ENCODE measurements at regions not wholly inside any gene's neighbourhood (a gene's known extent, or its start where the extent isn't known, plus 50 kb on each side); places are given as distances from the start of the nearest gene placed in this dataset.

- Histone ChIP-seq H3K9ac (ENCODE audit: low read length) (no peak overlapping the region), H3K36me3 (ENCODE audit: insufficient read depth, low read length) (no peaks in the 10 kb centered on the region), H3K9me3 (ENCODE audit: low read length) (no peaks in the 10 kb centered on the region), H3K27me3 (ENCODE audit: control insufficient read depth in 1 of 2, insufficient read depth in 2 of 2, low read length in 2 of 2) (no peaks in the 10 kb centered on the region), H3K4me3 (ENCODE audit: low read depth in 1 of 2, low read length in 2 of 2) (no peak overlapping the region), H3K27ac (ENCODE audit: low read depth, low read length) (no peak overlapping the region), H3K4me1 (ENCODE audit: insufficient read depth, low read length) (no peaks in the 10 kb centered on the region)
These were observed 766.3 kb upstream of the RAG2 start for GRCh38 chr11:37364246-37364839.

- no peaks in the 10 kb centered on the region for H3K9me3 ChIP-seq (ENCODE audit: low read length)
- H3K36me3 ChIP-seq (ENCODE audit: insufficient read depth, low read length) = no peaks in the 10 kb centered on the region
- H3K27me3 ChIP-seq (ENCODE audit: control insufficient read depth in 1 of 2, insufficient read depth in 2 of 2, low read length in 2 of 2) = no peaks in the 10 kb centered on the region
- H3K27ac ChIP-seq (ENCODE audit: low read depth, low read length) = no peak overlapping the region
- no peak overlapping the region for H3K4me3 ChIP-seq (ENCODE audit: low read depth in 1 of 2, low read length in 2 of 2)
- no peak overlapping the region for H3K9ac ChIP-seq (ENCODE audit: low read length)
- no peaks in the 10 kb centered on the region for H3K4me1 ChIP-seq (ENCODE audit: insufficient read depth, low read length)
These were observed 755.2 kb upstream of the RAG2 start for GRCh38 chr11:37353192-37353591.

GRCh38 chr11:37352485-37352884, 754.4 kb upstream of the RAG2 start:
- H3K9me3 ChIP-seq (ENCODE audit: low read length) = no peaks in the 10 kb centered on the region
- H3K4me3 ChIP-seq (ENCODE audit: low read depth in 1 of 2, low read length in 2 of 2) = no peak overlapping the region
- H3K27me3 ChIP-seq (ENCODE audit: control insufficient read depth in 1 of 2, insufficient read depth in 2 of 2, low read length in 2 of 2) = no peaks in the 10 kb centered on the region
- no peak overlapping the region for H3K27ac ChIP-seq (ENCODE audit: low read depth, low read length)
- H3K4me1 ChIP-seq (ENCODE audit: insufficient read depth, low read length) = no peaks in the 10 kb centered on the region
- no peak overlapping the region for H3K9ac ChIP-seq (ENCODE audit: low read length)
- H3K36me3 ChIP-seq (ENCODE audit: insufficient read depth, low read length) = no peaks in the 10 kb centered on the region

GRCh38 chr11:37343290-37343689, 745.3 kb upstream of the RAG2 start:
- no peaks in the 10 kb centered on the region for H3K9me3 ChIP-seq (ENCODE audit: low read length)
- H3K27me3 ChIP-seq (ENCODE audit: control insufficient read depth in 1 of 2, insufficient read depth in 2 of 2, low read length in 2 of 2) = no peaks in the 10 kb centered on the region
- no peaks in the 10 kb centered on the region for H3K36me3 ChIP-seq (ENCODE audit: insufficient read depth, low read length)
- H3K4me1 ChIP-seq (ENCODE audit: insufficient read depth, low read length) = no peaks in the 10 kb centered on the region
- no peak overlapping the region for H3K27ac ChIP-seq (ENCODE audit: low read depth, low read length)
- H3K9ac ChIP-seq (ENCODE audit: low read length) = no peak overlapping the region
- H3K4me3 ChIP-seq (ENCODE audit: low read depth in 1 of 2, low read length in 2 of 2) = no peak overlapping the region

GRCh38 chr11:37336401-37336800, 738.4 kb upstream of the RAG2 start:
- no peak overlapping the region for H3K4me3 ChIP-seq (ENCODE audit: low read depth in 1 of 2, low read length in 2 of 2)
- H3K9ac ChIP-seq (ENCODE audit: low read length) = no peak overlapping the region
- H3K9me3 ChIP-seq (ENCODE audit: low read length) = no peaks in the 10 kb centered on the region
- no peaks in the 10 kb centered on the region for H3K27me3 ChIP-seq (ENCODE audit: control insufficient read depth in 1 of 2, insufficient read depth in 2 of 2, low read length in 2 of 2)
- no peak overlapping the region for H3K27ac ChIP-seq (ENCODE audit: low read depth, low read length)
- no peaks in the 10 kb centered on the region for H3K36me3 ChIP-seq (ENCODE audit: insufficient read depth, low read length)
- no peaks in the 10 kb centered on the region for H3K4me1 ChIP-seq (ENCODE audit: insufficient read depth, low read length)

- Histone ChIP-seq H3K4me3 (ENCODE audit: low read depth in 1 of 2, low read length in 2 of 2) (no peak overlapping the region), H3K27me3 (ENCODE audit: control insufficient read depth in 1 of 2, insufficient read depth in 2 of 2, low read length in 2 of 2) (no peaks in the 10 kb centered on the region), H3K9ac (ENCODE audit: low read length) (no peak overlapping the region), H3K36me3 (ENCODE audit: insufficient read depth, low read length) (no peaks in the 10 kb centered on the region), H3K9me3 (ENCODE audit: low read length) (no peaks in the 10 kb centered on the region), H3K4me1 (ENCODE audit: insufficient read depth, low read length) (no peaks in the 10 kb centered on the region), H3K27ac (ENCODE audit: low read depth, low read length) (no peak overlapping the region)
These were observed 735.3 kb upstream of the RAG2 start for GRCh38 chr11:37333345-37333744.

- H3K4me3 ChIP-seq (ENCODE audit: low read depth in 1 of 2, low read length in 2 of 2) = no peak overlapping the region
- no peaks in the 10 kb centered on the region for H3K36me3 ChIP-seq (ENCODE audit: insufficient read depth, low read length)
- H3K4me1 ChIP-seq (ENCODE audit: insufficient read depth, low read length) = no peaks in the 10 kb centered on the region
- H3K9me3 ChIP-seq (ENCODE audit: low read length) = no peaks in the 10 kb centered on the region
- H3K9ac ChIP-seq (ENCODE audit: low read length) = no peak overlapping the region
- no peaks in the 10 kb centered on the region for H3K27me3 ChIP-seq (ENCODE audit: control insufficient read depth in 1 of 2, insufficient read depth in 2 of 2, low read length in 2 of 2)
- no peak overlapping the region for H3K27ac ChIP-seq (ENCODE audit: low read depth, low read length)
These were observed 725.8 kb upstream of the RAG2 start for GRCh38 chr11:37323843-37324242.

- H3K4me1 ChIP-seq (ENCODE audit: insufficient read depth, low read length) = no peaks in the 10 kb centered on the region
- H3K27ac ChIP-seq (ENCODE audit: low read depth, low read length) = no peak overlapping the region
- no peaks in the 10 kb centered on the region for H3K27me3 ChIP-seq (ENCODE audit: control insufficient read depth in 1 of 2, insufficient read depth in 2 of 2, low read length in 2 of 2)
- no peak overlapping the region for H3K4me3 ChIP-seq (ENCODE audit: low read depth in 1 of 2, low read length in 2 of 2)
- no peaks in the 10 kb centered on the region for H3K9me3 ChIP-seq (ENCODE audit: low read length)
- H3K36me3 ChIP-seq (ENCODE audit: insufficient read depth, low read length) = no peaks in the 10 kb centered on the region
- H3K9ac ChIP-seq (ENCODE audit: low read length) = no peak overlapping the region
These were observed 724.5 kb upstream of the RAG2 start for GRCh38 chr11:37322333-37323194.

- Histone ChIP-seq H3K9ac (ENCODE audit: low read length) (no peak overlapping the region), H3K4me3 (ENCODE audit: low read depth in 1 of 2, low read length in 2 of 2) (no peak overlapping the region), H3K9me3 (ENCODE audit: low read length) (no peaks in the 10 kb centered on the region), H3K27ac (ENCODE audit: low read depth, low read length) (no peak overlapping the region), H3K4me1 (ENCODE audit: insufficient read depth, low read length) (no peaks in the 10 kb centered on the region), H3K36me3 (ENCODE audit: insufficient read depth, low read length) (no peaks in the 10 kb centered on the region), H3K27me3 (ENCODE audit: control insufficient read depth in 1 of 2, insufficient read depth in 2 of 2, low read length in 2 of 2) (no peaks in the 10 kb centered on the region)
These were observed 722.9 kb upstream of the RAG2 start for GRCh38 chr11:37320921-37321320.

- H3K4me1 ChIP-seq (ENCODE audit: insufficient read depth, low read length) = no peaks in the 10 kb centered on the region
- no peaks in the 10 kb centered on the region for H3K36me3 ChIP-seq (ENCODE audit: insufficient read depth, low read length)
- H3K9ac ChIP-seq (ENCODE audit: low read length) = no peak overlapping the region
- H3K9me3 ChIP-seq (ENCODE audit: low read length) = no peaks in the 10 kb centered on the region
- H3K27ac ChIP-seq (ENCODE audit: low read depth, low read length) = no peak overlapping the region
- H3K27me3 ChIP-seq (ENCODE audit: control insufficient read depth in 1 of 2, insufficient read depth in 2 of 2, low read length in 2 of 2) = no peaks in the 10 kb centered on the region
- no peak overlapping the region for H3K4me3 ChIP-seq (ENCODE audit: low read depth in 1 of 2, low read length in 2 of 2)
These were observed 719.8 kb upstream of the RAG2 start for GRCh38 chr11:37317803-37318202.

GRCh38 chr11:37313266-37313665, 715.2 kb upstream of the RAG2 start:
- no peak overlapping the region for H3K4me3 ChIP-seq (ENCODE audit: low read depth in 1 of 2, low read length in 2 of 2)
- no peaks in the 10 kb centered on the region for H3K27me3 ChIP-seq (ENCODE audit: control insufficient read depth in 1 of 2, insufficient read depth in 2 of 2, low read length in 2 of 2)
- no peak overlapping the region for H3K9ac ChIP-seq (ENCODE audit: low read length)
- no peaks in the 10 kb centered on the region for H3K9me3 ChIP-seq (ENCODE audit: low read length)
- H3K36me3 ChIP-seq (ENCODE audit: insufficient read depth, low read length) = no peaks in the 10 kb centered on the region
- H3K27ac ChIP-seq (ENCODE audit: low read depth, low read length) = no peak overlapping the region
- H3K4me1 ChIP-seq (ENCODE audit: insufficient read depth, low read length) = no peaks in the 10 kb centered on the region

GRCh38 chr11:37306563-37306962, 708.5 kb upstream of the RAG2 start:
- H3K27me3 ChIP-seq (ENCODE audit: control insufficient read depth in 1 of 2, insufficient read depth in 2 of 2, low read length in 2 of 2) = no peaks in the 10 kb centered on the region
- H3K27ac ChIP-seq (ENCODE audit: low read depth, low read length) = no peak overlapping the region
- H3K4me1 ChIP-seq (ENCODE audit: insufficient read depth, low read length) = no peaks in the 10 kb centered on the region
- no peaks in the 10 kb centered on the region for H3K9me3 ChIP-seq (ENCODE audit: low read length)
- H3K4me3 ChIP-seq (ENCODE audit: low read depth in 1 of 2, low read length in 2 of 2) = no peak overlapping the region
- H3K36me3 ChIP-seq (ENCODE audit: insufficient read depth, low read length) = no peaks in the 10 kb centered on the region
- H3K9ac ChIP-seq (ENCODE audit: low read length) = no peak overlapping the region

Data from muscle layer of colon (tissue), 2 donors.